OCI-LY7 (cell line): ENCODE measurements at regions not wholly inside any gene's neighbourhood (a gene's known extent, or its start where the extent isn't known, plus 50 kb on each side); places are given as distances from the start of the nearest gene placed in this dataset.

ENCODE experiments used
- EZH2phosphoT487 ChIP-seq: fragments of 200-600 bp; sonication (generic); IDR thresholded peaks from 2 replicates; pipeline ENCODE4 v1.6.1; 2018; ENCODE audit warnings: low read depth, borderline replicate concordance, mild to moderate bottlenecking, mixed run types, antibody characterized with exemption, low read length, moderate library complexity, mixed read lengths
- TF ChIP-seq, protein P1 (sequence below): fragments of 200-600 bp; sonication (generic); conservative IDR thresholded peaks from 2 replicates; pipeline ENCODE4 v1.5.1; 2014; ENCODE audit warnings: mild to moderate bottlenecking, antibody characterized with exemption, low read length, moderate library complexity, mixed read lengths

DNA sequence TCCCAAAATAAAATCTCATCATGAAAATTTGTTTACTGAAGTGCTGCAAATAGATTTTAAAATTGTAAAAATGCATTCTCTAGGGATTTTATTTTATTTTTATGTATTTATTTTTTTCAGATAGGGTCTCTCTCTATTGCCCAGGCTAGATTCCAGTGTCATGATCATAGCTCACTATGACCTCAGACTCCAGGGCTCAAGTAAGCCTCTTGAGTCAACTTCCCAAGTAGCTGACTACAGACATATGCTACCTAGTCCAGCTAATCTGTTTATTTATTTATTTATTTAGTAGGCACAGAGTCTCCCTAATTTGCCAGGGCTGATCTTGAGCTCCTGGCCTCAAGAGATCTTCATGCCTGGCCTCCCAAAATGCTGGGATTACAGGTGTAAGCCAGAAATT lies 317.7 kb upstream of the ANXA10 start:
- TF ChIP-seq, protein P1, sequence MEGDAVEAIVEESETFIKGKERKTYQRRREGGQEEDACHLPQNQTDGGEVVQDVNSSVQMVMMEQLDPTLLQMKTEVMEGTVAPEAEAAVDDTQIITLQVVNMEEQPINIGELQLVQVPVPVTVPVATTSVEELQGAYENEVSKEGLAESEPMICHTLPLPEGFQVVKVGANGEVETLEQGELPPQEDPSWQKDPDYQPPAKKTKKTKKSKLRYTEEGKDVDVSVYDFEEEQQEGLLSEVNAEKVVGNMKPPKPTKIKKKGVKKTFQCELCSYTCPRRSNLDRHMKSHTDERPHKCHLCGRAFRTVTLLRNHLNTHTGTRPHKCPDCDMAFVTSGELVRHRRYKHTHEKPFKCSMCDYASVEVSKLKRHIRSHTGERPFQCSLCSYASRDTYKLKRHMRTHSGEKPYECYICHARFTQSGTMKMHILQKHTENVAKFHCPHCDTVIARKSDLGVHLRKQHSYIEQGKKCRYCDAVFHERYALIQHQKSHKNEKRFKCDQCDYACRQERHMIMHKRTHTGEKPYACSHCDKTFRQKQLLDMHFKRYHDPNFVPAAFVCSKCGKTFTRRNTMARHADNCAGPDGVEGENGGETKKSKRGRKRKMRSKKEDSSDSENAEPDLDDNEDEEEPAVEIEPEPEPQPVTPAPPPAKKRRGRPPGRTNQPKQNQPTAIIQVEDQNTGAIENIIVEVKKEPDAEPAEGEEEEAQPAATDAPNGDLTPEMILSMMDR = no peak
- TF ChIP-seq EZH2phosphoT487 = no peak
